IMR-90 (cell line): ENCODE measurements at regions not wholly inside any gene's neighbourhood (a gene's known extent, or its start where the extent isn't known, plus 50 kb on each side); places are given as distances from the start of the nearest gene placed in this dataset.

Experiments
- ATAC-seq: fragments of 200-7000 bp; cut with Tn5 transposase; 2 replicates; pipeline ENCODE4 v1.9.1; 2020; ENCODE audit warnings: low read depth, mild to moderate bottlenecking, moderate library complexity
- BruUV-seq: library from RNA; stranded (reverse); fragments of 400-500 nt; replicated peaks from 2 replicates; lab custom pipeline; 2021; lab: Mats Ljungman, UMichigan
- CTCF ChIA-PET: fragments of 300-600 bp; formaldehyde crosslinking; extraction: SDS; loops from one replicate; lab custom pipeline; 2021; ENCODE audit warnings: antibody characterized with exemption; lab: Yijun Ruan, JAX
- POLR2A ChIA-PET: fragments of 300-600 bp; sonication (Branson Sonifier 250); formaldehyde crosslinking; loops from one replicate; lab custom pipeline; 2022; ENCODE audit warnings: antibody characterized with exemption; ENCODE audit not compliant: unreplicated experiment; lab: Charles Lee
- DNase-seq: peaks from one replicate; pipeline ENCODE4 v3.0.0; 2013
- H2AFZ ChIP-seq: replicated peaks from 2 replicates; pipeline ENCODE3; 2013; ENCODE audit warnings: low read length, mild to moderate bottlenecking; ENCODE audit not compliant: poor library complexity
- H2AK5ac ChIP-seq: 2 replicates; pipeline ENCODE4 v1.6.1; 2013; ENCODE audit warnings: low read depth, low read length, inconsistent platforms
- H2AK9ac ChIP-seq: replicated peaks from 2 replicates; pipeline ENCODE3; 2013; ENCODE audit warnings: mild to moderate bottlenecking, low read depth, low read length, moderate library complexity; ENCODE audit not compliant: poor library complexity
- H2BK120ac ChIP-seq: 2 replicates; pipeline ENCODE4 v1.6.1; 2013; ENCODE audit warnings: low read depth, low read length, inconsistent platforms
- H2BK15ac ChIP-seq: 3 replicates; pipeline ENCODE4 v1.6.1; 2013; ENCODE audit warnings: low read depth, low read length, inconsistent platforms
- H2BK20ac ChIP-seq: 2 replicates; pipeline ENCODE4 v1.6.1; 2013; ENCODE audit warnings: low read depth, mild to moderate bottlenecking, inconsistent platforms, low read length, moderate library complexity
- H2BK5ac ChIP-seq: 2 replicates; pipeline ENCODE4 v1.6.1; 2013; ENCODE audit warnings: mild to moderate bottlenecking, low read depth, low read length, inconsistent platforms; ENCODE audit not compliant: poor library complexity, severe bottlenecking
- H3K14ac ChIP-seq: replicated peaks from 2 replicates; pipeline ENCODE4 v1.6.1; 2013; ENCODE audit warnings: low read depth, low read length, inconsistent platforms
- H3K18ac ChIP-seq: 2 replicates; pipeline ENCODE4 v1.6.1; 2013; ENCODE audit warnings: low read depth, low read length, control low read depth
- H3K23ac ChIP-seq: 2 replicates; pipeline ENCODE4 v1.6.1; 2013; ENCODE audit warnings: low read depth, low read length, inconsistent platforms
- H3K27ac ChIP-seq: 2 replicates; pipeline ENCODE4 v1.5.1; 2013; ENCODE audit warnings: mild to moderate bottlenecking, control low read depth, low read length; ENCODE audit not compliant: insufficient read depth
- H3K27me3 ChIP-seq: 2 replicates; pipeline ENCODE4 v1.6.1; 2013; ENCODE audit warnings: low read length; ENCODE audit not compliant: control insufficient read depth, insufficient read depth
- H3K36me3 ChIP-seq: 2 replicates; pipeline ENCODE4 v1.6.1; 2013; ENCODE audit warnings: low read length, mixed read lengths; ENCODE audit not compliant: control insufficient read depth, insufficient read depth
- H3K4ac ChIP-seq: 2 replicates; pipeline ENCODE4 v1.6.1; 2013; ENCODE audit warnings: low read depth, low read length, inconsistent platforms
- H3K4me1 ChIP-seq: 2 replicates; pipeline ENCODE4 v1.6.1; 2013; ENCODE audit warnings: low read length, mixed read lengths; ENCODE audit not compliant: control insufficient read depth, insufficient read depth
- H3K4me2 ChIP-seq: 2 replicates; pipeline ENCODE4 v1.6.1; 2013; ENCODE audit warnings: low read depth, mild to moderate bottlenecking, control low read depth, low read length, moderate library complexity
- H3K4me3 ChIP-seq: 2 replicates; pipeline ENCODE4 v1.5.1; 2013; ENCODE audit warnings: low read depth, mild to moderate bottlenecking, control low read depth, low read length, moderate library complexity; ENCODE audit not compliant: insufficient read depth
- H3K56ac ChIP-seq: 2 replicates; pipeline ENCODE4 v1.6.1; 2013; ENCODE audit warnings: low read length, inconsistent platforms; ENCODE audit not compliant: insufficient read depth; ENCODE audit errors: extremely low read depth
- H3K79me1 ChIP-seq, 2 experiments: 2 replicates each; pipeline ENCODE4 v1.6.1; 2013; ENCODE audit warnings: low read length in 2 of 2, inconsistent platforms in 1 of 2, low read depth in 1 of 2
- H3K9ac ChIP-seq: 2 replicates; pipeline ENCODE4 v1.6.1; 2013; ENCODE audit warnings: low read depth, low read length, control low read depth
- H3K9me1 ChIP-seq: 2 replicates; pipeline ENCODE4 v1.6.1; 2013; ENCODE audit warnings: low read length, inconsistent platforms; ENCODE audit not compliant: insufficient read depth
- H3K9me3 ChIP-seq: 2 replicates; pipeline ENCODE4 v1.6.1; 2013; ENCODE audit warnings: low read length; ENCODE audit not compliant: control insufficient read depth, insufficient read depth
- H4K20me1 ChIP-seq: 2 replicates; pipeline ENCODE4 v1.6.1; 2013; ENCODE audit warnings: low read length, inconsistent platforms; ENCODE audit not compliant: insufficient read depth
- H4K5ac ChIP-seq: 2 replicates; pipeline ENCODE4 v1.6.1; 2013; ENCODE audit warnings: mild to moderate bottlenecking, low read depth, low read length, control low read depth
- H4K8ac ChIP-seq, 2 experiments: 2 replicates each; pipeline ENCODE4 v1.6.1; 2013; ENCODE audit warnings: low read depth in 2 of 2, low read length in 2 of 2, control low read depth in 1 of 2, inconsistent platforms in 1 of 2
- H4K91ac ChIP-seq: 2 replicates; pipeline ENCODE4 v1.6.1; 2013; ENCODE audit warnings: low read depth, low read length, inconsistent platforms; ENCODE audit not compliant: insufficient read depth
- CHD1 ChIP-seq: IDR thresholded peaks from 2 replicates; pipeline ENCODE4 v1.6.1; 2012; ENCODE audit warnings: low read depth, low read length, improper control_type of control experiment
- POLR2A ChIP-seq: IDR thresholded peaks from 2 replicates; pipeline ENCODE4 v1.6.1; 2012; ENCODE audit warnings: mild to moderate bottlenecking, low read depth, low read length
- WGBS, 2 experiments: methylation state at CpG; one replicate each; pipeline versions ENCODE4 v1.1.5 to v1.1.7; 2013; ENCODE audit warnings: missing lambda C conversion rate in 2 of 2; ENCODE audit not compliant: insufficient read length in 1 of 2; ENCODE audit errors: extremely low coverage in 2 of 2; 5-methylcytosine and 5-hydroxymethylcytosine counted together
- dilution Hi-C: fragments of 300-500 bp; cut with HindIII; formaldehyde crosslinking; loops from one replicate; pipeline ENCODE4 v1.14.3; 2018; ENCODE audit warnings: low sequenced_read_pairs; ENCODE audit not compliant: unreplicated experiment
- in situ Hi-C: fragments of 300-500 bp; cut with MboI; formaldehyde crosslinking; loops from 3 replicates; pipeline ENCODE4 v1.14.3; 2019; ENCODE audit warnings: low sequenced_read_pairs, inconsistent platforms, mixed read lengths
- intact Hi-C: fragments of 100-400 bp; cut with micrococcal nuclease; formaldehyde crosslinking; loops from 2 replicates; pipeline ENCODE4 v1.10.0; 2022

GRCh38 chr16:62927122-62927521 lies 890.9 kb upstream of the CDH8 start:
- Histone ChIP-seq H2BK120ac (no peak overlapping the region), H4K5ac (no peak overlapping the region), H2AFZ (no peak overlapping the region), H3K9me1 (no peaks in the 10 kb centered on the region), H3K27me3 (no peaks in the 10 kb centered on the region), H4K20me1 (no peaks in the 10 kb centered on the region), H3K9ac (no peak overlapping the region), H3K36me3 (no peaks in the 10 kb centered on the region), H3K56ac (no peak overlapping the region), H3K18ac (no peak overlapping the region), H2BK20ac (no peak overlapping the region), H2BK5ac (no peak overlapping the region), H2BK15ac (no peak overlapping the region), H3K9me3 (peaks cover 2% of the 10 kb centered on the region; the same call in 1 of the 2 replicates), H3K23ac (no peak overlapping the region), H2AK5ac (no peak overlapping the region), H2AK9ac (no peak overlapping the region), H3K4ac (no peak overlapping the region), H3K4me3 (no peak overlapping the region), H3K4me2 (no peak overlapping the region), H3K79me1 (no peaks in the 10 kb centered on the region), H3K4me1 (no peaks in the 10 kb centered on the region), H4K91ac (no peak overlapping the region), H3K14ac (no peak overlapping the region), H3K27ac (no peak overlapping the region), H4K8ac (no peak overlapping the region)
- DNase-seq = no peak
- TF ChIP-seq POLR2A (no peak), CHD1 (no peak)
- ATAC-seq = no peak
- ChIA-PET CTCF (no interaction called here), POLR2A (no interaction called here)
- WGBS, 2 experiments = 20% methylated on average over 2 of the region's 2 CpGs; no CpG with 5 or more reads in 1 of the 2 experiments
- in situ Hi-C loops (no loop called here), intact Hi-C loops (no loop called here), dilution Hi-C loops (no loop called here)
- no TSS peak for BruUV-seq
